GM21528 (cell line): ENCODE measurements at regions not wholly inside any gene's neighbourhood (a gene's known extent, or its start where the extent isn't known, plus 50 kb on each side); places are given as distances from the start of the nearest gene placed in this dataset.
"Not testable (repeated sequence)": the region's sequence is repeated elsewhere in the genome, so short reads cannot be mapped to it uniquely, and the experiment has no call there.

Experiments used
- ATAC-seq: cut with Tn5 transposase; IDR thresholded peaks from one replicate; pipeline ENCODE4 v1.9.1; 2021; ENCODE audit warnings: mild to moderate bottlenecking, moderate library complexity; ENCODE audit not compliant: unreplicated experiment, low FRiP score

- no peak for ATAC-seq
These were observed 641.6 kb upstream of the TBL1XR1 start for GRCh38 chr3:177838766-177839350.

DNA sequence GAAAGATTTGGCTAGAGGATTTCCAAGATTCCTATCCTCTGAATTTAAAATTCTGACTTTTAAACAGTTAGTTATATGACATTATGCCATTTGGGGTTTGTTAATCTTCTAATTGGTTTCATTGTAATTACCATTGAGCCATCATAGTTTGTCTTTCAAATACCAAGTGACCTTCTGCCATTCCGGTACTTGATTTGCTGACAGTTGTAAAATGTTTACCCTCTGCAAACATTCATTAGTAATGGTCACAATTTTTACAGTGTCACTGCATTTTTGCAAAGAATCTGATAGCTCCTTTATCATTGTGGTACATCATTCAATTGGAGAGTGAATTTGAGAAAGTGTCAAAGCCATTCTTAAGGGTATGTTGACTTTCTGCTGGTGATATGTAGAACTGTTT is 645.0 kb upstream of the TBL1XR1 start:
- no peak for ATAC-seq

- ATAC-seq: no peak
These were observed 645.8 kb upstream of the TBL1XR1 start for GRCh38 chr3:177842743-177843734.

DNA sequence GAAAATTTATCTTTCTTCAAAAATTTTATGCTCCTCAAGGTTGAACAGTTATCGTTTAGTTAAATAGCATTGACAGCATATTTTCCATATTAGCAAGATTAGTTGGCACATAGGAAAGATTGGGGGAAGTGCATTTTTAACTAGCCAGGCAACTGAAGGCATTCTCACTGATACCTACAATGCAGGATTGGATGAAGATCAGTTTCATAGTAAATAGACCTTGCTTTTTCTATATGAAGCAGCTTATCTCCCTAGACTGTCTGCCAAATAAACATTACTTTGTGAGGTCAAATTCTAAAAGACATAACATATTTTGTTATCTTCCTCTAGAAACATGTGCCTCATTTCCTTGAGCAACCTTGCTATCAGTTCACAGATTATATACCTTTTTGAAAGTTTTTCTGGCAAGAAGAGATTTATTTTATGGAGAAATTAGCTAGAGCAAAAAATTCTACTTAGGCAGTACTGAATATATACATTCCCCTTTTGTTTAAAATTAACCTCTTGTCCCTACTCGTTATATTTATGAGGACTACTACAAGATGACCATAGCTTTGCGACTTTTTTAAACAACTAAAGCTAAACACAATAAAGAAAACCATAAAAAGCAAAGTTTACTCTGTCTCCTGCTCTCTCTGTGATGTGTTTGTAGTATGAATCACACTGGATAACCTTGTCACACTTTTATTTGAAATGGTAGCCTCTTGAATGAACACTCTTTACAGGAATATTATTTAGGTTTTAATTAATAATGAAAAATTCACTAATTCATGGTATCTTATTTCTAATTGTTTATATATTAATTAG is 654.9 kb upstream of the TBL1XR1 start:
- ATAC-seq: no peak

- no peak for ATAC-seq
These were observed 657.7 kb upstream of the TBL1XR1 start for GRCh38 chr3:177855021-177855420.

DNA sequence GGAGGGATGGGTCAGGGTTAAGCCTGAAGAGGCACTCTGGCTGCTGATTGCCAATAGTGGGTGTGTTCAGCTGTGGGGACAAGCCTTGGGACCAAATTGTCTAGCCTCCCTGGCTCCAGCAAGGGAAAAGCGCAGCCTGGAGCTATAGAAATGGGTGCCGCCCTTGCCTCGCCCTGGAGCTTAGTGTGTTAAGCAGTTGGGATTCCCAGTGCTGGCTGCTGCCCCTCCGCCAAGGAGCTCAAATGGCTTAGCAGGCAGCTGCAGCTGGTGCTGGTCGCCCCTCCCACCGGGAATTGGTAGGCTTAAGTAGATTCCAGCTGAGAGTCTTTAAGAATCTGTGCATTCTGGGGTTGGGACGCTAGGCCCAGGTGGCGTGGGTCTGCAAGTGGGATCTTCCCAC is 662.9 kb upstream of the TBL1XR1 start:
- ATAC-seq: no peak

- ATAC-seq: no peak
These were observed 665.7 kb upstream of the TBL1XR1 start for GRCh38 chr3:177862962-177863491.

GRCh38 chr3:177871267-177871666 is 665.0 kb upstream of the KCNMB2 start:
- ATAC-seq: not testable (repeated sequence)

DNA sequence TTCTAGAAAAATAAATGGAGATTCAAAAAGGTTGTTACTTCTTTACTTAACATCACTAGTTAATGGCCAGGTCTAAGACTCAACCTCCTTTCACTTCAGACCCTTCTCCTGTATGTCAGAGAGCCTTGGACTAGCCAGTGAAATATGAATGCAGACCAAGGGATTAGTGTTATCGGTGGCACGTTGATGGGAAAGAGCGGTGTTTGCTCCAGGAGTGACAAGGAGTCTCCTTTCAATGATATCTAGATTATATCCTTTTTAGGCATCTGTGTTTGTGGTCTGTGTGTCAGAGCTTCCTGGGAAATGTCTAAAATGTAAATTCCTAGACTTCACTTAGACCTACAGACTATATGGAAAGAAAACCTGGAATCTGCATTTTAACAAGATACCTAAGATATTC is 658.0 kb upstream of the KCNMB2 start:
- no peak for ATAC-seq

- no peak for ATAC-seq
These were observed 657.3 kb upstream of the KCNMB2 start for GRCh38 chr3:177878957-177879356.

- ATAC-seq: no peak
These were observed 654.9 kb upstream of the KCNMB2 start for GRCh38 chr3:177881351-177881750.

GRCh38 chr3:177882124-177882648 is 654.0 kb upstream of the KCNMB2 start:
- ATAC-seq: no peak

DNA sequence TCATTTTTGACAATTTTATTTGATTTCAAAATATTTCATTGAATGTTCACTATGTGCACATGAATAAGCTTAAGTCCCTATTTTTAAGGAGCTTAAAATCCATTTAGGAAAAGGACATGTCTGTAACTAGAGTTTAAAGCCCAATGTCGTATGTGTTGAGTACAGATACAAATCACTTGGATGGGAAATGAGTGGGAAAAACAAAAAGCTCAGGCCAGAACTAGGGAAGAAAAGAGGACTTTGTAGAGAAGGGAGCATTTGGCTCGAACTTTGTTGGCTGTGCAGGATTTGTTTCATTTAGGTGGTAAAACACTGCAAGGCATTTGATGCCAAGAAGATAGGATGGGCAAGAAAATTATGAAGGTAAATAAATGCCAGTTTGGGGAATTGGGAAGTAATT is 653.1 kb upstream of the KCNMB2 start:
- no peak for ATAC-seq

GRCh38 chr3:177883957-177884356 is 652.3 kb upstream of the KCNMB2 start:
- no peak for ATAC-seq

- ATAC-seq: no peak
These were observed 651.2 kb upstream of the KCNMB2 start for GRCh38 chr3:177885063-177885462.

GRCh38 chr3:177886501-177886900 is 649.7 kb upstream of the KCNMB2 start:
- no peak for ATAC-seq

DNA sequence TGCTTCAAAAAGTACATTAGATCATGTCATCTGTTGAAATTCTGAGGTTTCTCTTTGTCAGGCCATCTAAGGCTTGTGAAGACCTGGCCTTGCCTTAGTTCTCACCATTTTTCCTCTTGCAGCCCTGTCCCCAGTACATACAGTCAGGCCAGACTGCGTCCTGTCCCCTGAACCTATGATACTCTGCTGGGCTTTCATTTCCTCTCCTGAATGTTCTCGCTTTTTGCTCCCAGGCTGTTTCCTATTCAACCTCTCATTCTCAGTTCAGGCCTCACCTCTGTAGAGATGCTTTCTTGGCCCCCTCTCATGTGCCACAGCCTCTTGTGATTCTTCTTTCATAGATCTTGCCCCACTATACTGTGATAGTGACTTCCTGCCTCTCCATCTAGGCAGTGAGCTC is 648.8 kb upstream of the KCNMB2 start:
- ATAC-seq: no peak

DNA sequence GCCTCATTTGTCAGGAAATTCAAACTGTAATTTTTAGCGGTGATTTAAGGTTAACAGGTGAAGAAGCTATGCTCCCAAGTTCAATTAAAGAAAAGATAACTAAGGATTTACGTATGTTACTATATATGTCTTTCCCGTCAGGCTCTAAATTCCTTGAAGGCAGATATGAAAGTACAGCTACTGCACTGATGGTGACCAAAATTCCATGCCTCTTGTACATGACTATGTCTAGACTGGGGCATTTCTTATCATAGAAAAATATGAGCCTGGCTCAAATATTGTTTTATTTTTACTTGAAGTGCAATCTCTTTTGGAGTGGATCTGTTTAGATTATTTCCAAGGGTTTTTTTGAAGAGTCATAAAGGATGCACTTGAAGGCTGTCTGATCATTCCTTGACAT is 647.1 kb upstream of the KCNMB2 start:
- no peak for ATAC-seq

GRCh38 chr3:177889652-177890358 is 646.4 kb upstream of the KCNMB2 start:
- no peak for ATAC-seq

DNA sequence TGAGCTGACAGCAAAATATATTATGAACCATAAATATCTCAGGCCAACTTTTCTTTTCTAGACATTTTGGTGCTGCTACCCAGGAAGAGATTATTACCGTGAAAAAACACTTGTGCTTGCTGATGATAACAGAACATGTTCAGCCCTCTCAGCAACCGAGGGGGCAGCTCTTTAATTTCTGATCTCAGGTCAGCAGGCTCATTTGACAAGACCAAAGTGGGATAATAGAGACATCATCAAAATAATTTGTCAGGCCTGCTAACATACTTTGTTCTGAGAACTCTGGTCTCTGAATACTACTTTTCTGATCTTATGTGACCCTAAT is 645.9 kb upstream of the KCNMB2 start:
- no peak for ATAC-seq
